ENCODE measurements at regions not wholly inside any gene's neighbourhood (a gene's known extent, or its start where the extent isn't known, plus 50 kb on each side); places are given as distances from the start of the nearest gene placed in this dataset.

GRCh38 chr1:39134768-39135333 is 69.6 kb upstream of the MACF1 start:
- no peak for DNase-seq (ENCODE audit: low read depth)

- DNase-seq (ENCODE audit: low read depth): no peak
These were observed 67.9 kb upstream of the MACF1 start for GRCh38 chr1:39136638-39137037.

DNA sequence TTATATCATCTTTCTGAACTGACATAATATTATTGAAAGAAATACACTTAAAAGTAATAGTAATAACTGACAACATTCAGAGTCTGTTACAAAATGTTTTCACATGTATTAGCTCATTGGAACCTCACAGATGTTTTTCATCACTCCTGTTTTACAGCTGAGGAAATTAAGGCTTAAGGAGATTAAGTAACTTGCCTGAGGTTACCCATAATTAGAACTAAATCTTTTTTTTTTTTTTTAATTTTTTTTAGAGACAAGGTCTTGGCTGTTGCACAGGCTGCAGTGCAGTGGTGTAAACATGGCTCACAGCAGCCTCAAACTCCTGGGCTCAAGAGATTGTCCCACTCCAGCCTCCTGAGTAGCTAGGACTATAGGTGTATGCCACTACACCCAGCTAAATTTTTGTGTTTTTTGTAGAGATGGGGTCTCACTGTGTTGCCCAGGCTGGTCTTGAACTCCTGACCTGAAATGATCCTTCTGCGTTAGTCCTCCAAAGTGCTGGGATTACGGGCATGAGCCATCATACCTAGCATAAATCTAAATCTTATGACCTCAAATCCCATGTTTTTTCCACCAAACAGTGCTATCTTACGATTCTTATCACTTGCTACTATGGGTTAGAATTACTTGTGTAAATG is 64.7 kb upstream of the MACF1 start:
- no peak for DNase-seq (ENCODE audit: low read depth)

GRCh38 chr1:39141925-39142324 is 62.6 kb upstream of the MACF1 start:
- peak; percentile 95 for DNase-seq (ENCODE audit: low read depth)

- no peak for DNase-seq (ENCODE audit: low read depth)
These were observed 62.0 kb upstream of the MACF1 start for GRCh38 chr1:39142401-39143060.

DNA sequence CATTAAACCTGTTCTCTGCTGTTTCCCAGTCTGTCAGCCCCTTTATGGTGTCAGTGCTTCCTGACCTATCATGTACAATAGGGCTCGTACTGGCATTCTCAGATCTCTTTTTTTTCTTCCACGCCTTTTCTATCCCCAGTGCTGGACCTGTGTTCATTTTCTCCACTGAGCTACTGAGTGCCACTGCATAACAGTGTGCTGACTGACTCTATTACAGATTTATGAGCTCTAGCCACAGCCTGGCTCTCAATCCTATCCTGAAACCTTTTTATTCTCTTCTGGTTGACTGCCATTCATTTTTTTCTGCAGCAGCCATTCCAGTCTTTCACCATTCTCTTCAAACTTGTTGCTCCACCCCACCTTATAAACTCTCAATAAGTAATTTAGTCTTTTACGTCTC is 59.6 kb upstream of the MACF1 start:
- no peak for DNase-seq (ENCODE audit: low read depth)

GRCh38 chr1:39145331-39145965 is 59.0 kb upstream of the MACF1 start:
- no peak for DNase-seq (ENCODE audit: low read depth)

DNA sequence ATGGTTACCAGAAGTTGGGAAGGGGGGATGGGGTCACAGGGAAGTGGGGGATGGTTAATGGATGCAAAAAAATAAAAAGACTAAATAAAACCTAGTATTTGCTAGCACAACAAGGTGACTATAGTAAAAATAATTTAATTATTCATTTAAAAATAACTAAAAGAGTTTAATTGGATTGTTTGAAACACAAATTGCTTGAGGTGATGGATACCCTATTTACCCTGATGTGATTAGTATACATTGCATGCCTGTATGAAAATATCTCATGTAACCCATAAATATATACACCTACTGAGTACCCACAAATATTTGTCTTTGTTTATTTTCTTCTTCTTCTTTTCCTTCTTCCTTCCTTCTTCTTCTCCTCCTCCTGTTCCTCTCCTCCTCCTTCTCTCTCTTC is 57.8 kb upstream of the MACF1 start:
- DNase-seq (ENCODE audit: low read depth): no peak

- no peak for DNase-seq (ENCODE audit: low read depth)
These were observed 57.1 kb upstream of the MACF1 start for GRCh38 chr1:39147099-39148025.

DNA sequence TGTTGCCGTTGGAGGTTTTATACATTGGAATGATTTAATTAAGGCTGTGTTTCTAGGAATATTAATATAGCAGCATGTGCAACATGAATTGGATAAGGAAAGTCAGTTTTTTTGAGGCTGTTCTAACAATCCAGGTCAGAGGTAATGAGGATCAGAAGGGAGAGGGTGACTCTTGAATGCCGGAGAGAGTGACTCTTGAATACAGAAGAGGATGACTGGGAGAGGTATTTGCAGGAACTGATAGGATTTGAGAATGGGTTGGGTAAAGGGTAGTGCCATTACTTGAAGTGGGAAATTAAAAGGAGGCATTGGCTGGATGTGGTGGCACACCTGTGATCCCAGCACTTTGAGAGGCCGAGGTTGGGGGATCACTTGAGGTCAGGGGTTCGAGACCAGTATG is 55.6 kb upstream of the MACF1 start:
- no peak for DNase-seq (ENCODE audit: low read depth)

DNA sequence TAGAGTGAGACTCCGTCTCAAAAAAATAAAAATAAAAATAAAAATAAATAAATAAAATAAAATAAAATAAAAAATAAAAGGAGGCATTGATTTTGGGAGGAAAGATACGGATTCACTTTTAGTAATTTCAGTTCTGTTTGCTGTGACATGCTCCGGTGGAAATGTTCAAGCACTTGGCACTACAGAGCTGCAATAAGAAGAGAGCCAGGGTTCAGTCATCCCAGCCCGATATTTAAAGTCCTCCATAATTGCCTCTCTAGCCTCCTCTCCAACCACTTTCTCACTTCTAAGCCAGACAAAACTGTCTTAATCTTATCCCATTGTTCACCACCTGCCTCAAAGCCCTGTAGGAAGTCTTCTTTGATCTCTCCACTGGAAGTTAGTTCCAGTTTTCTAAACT is 55.0 kb upstream of the MACF1 start:
- DNase-seq (ENCODE audit: low read depth): no peak

GRCh38 chr1:39150779-39151178 is 53.7 kb upstream of the MACF1 start:
- DNase-seq (ENCODE audit: low read depth): no peak

- DNase-seq (ENCODE audit: low read depth): no peak
These were observed 53.2 kb upstream of the MACF1 start for GRCh38 chr1:39151267-39151666.

GRCh38 chr1:39152923-39153322 is 51.6 kb upstream of the MACF1 start:
- no peak for DNase-seq (ENCODE audit: low read depth)

DNA sequence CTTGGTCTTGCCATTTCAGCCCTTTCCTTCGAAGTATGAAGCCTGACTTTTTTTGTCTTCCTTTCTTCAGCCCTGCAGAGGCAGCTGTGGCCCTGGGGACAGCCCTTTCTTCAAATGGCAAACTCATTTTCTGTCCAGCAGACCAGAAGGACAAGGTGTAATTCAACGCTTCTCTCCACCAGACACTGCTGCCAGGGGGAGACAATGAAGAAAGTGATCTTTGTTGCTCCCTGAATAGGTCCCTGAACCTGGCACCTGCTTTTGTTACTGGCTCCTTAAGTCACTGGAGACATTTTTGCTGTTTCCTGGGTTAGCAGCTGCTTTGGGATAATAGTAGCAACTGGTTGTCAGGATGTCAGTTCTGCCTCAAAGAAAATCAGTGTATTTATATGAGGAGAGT is 50.8 kb upstream of the MACF1 start:
- DNase-seq (ENCODE audit: low read depth): peak; percentile 40

- peak; percentile 59 for DNase-seq (ENCODE audit: low read depth)
These were observed 49.7 kb upstream of the MACF1 start for GRCh38 chr1:39154553-39155421.

Measured in LHCN-M2 (cell line).